ENCODE measurements at regions not wholly inside any gene's neighbourhood (a gene's known extent, or its start where the extent isn't known, plus 50 kb on each side); places are given as distances from the start of the nearest gene placed in this dataset.

DNA sequence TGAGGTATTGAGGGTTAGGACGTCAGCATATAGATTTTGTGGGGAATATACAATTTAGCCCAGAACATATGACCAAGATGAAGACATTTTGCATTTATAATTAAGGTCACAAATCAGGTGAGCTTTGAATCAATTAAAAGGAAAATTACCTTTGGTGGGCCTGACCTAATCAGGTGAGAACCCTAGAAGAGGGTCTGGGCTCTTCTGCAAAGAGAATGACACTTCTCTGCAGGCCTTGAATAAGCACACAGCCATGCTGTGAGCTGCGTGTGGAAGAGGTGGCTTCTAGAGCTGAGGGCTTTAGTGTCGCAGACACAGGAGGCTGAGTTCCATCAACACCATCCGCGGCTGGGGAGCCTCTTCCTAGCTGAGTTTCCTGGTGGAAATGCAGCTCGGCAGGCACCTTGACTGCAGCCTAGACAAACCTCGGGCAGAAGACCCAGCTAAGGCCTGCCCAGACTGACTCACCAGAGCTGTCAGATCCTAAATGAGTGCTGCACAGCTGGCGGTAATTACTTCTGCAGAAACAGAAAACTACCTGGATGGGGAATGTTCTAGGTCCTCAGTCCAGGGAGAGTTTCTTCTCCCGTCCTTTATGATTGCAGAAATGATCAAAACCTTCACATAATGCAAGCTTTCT is 287.5 kb upstream of the IRX1 start:
- Mint-ChIP-seq H3K27ac (no peak overlapping the region), H3K4me1 (ENCODE audit: low read depth) (no peaks in the 10 kb centered on the region), H3K27me3 (ENCODE audit: low read depth) (no peaks in the 10 kb centered on the region), H3K4me3 (no peak overlapping the region), H3K36me3 (ENCODE audit: low read depth) (no peaks in the 10 kb centered on the region), H3K9me3 (peaks cover 8% of the 10 kb centered on the region)

DNA sequence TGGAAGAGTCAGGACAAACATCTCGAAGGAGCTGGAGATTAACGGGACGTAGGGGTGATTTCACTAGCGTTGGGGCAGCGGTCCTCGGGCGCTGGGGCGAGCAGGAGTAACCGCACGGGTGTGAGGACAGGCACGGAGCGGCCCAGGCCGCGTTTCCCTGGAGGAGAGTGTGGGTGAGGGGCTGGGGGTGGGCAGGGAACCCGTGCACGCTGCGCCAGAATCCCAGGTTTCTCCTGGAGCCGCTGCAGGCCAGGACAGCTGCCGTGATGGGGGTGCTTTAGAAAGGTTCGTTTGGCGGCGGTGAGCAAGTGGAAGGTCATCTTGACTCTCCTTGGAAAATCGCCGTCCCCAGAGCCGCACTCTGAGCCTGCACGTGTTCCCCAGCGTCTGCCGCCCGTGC is 290.2 kb upstream of the IRX1 start:
- Mint-ChIP-seq H3K36me3 (ENCODE audit: low read depth) (no peaks in the 10 kb centered on the region), H3K9me3 (no peaks in the 10 kb centered on the region), H3K4me1 (ENCODE audit: low read depth) (no peaks in the 10 kb centered on the region), H3K27me3 (ENCODE audit: low read depth) (no peaks in the 10 kb centered on the region), H3K27ac (no peak overlapping the region), H3K4me3 (no peak overlapping the region)

DNA sequence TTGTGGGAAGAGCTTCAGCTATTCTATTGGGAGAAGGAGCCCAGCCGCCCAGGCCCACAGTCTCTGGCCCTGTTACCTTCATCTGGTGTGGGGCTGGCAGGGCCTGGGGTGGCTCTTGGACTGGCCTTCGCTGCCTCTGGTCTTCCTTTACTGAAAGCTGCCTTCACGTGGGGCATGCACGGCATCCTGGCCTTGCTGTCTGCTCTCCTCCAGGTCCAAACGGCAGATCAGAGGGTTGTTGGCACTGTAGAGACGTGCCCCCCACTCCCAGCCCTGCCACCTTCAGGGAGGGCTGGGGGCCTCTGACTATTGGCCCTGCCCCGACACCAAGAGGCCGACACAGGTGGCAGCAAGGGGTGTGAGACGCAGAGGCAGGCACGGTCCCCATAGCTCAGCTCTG is 291.3 kb upstream of the IRX1 start:
- Mint-ChIP-seq H3K4me1 (ENCODE audit: low read depth) (no peaks in the 10 kb centered on the region), H3K4me3 (no peak overlapping the region), H3K27ac (no peak overlapping the region), H3K36me3 (ENCODE audit: low read depth) (no peaks in the 10 kb centered on the region), H3K9me3 (no peaks in the 10 kb centered on the region), H3K27me3 (ENCODE audit: low read depth) (no peaks in the 10 kb centered on the region)

DNA sequence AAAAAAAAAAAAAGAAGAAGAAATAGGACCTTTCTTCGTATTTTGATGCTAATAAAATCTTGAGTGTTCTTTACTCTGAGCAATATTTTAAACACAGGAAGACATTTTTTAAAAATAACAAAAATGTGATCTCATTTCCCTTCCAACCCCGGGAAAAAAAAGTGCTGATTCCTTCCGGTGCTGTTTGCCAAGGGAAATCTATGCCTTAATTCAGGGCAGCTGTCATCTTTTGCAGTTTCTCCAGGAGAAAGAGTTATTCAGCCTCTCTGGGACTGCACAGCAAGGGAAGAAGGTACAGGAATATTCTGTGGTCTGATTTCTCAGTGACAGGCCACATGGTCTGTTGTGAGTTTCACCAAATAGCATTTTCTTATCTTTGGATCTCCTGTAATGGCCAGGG is 291.9 kb upstream of the IRX1 start:
- Mint-ChIP-seq H3K27ac (no peak overlapping the region), H3K27me3 (ENCODE audit: low read depth) (no peaks in the 10 kb centered on the region), H3K36me3 (ENCODE audit: low read depth) (no peaks in the 10 kb centered on the region), H3K4me1 (ENCODE audit: low read depth) (no peaks in the 10 kb centered on the region), H3K9me3 (no peaks in the 10 kb centered on the region), H3K4me3 (no peak overlapping the region)

DNA sequence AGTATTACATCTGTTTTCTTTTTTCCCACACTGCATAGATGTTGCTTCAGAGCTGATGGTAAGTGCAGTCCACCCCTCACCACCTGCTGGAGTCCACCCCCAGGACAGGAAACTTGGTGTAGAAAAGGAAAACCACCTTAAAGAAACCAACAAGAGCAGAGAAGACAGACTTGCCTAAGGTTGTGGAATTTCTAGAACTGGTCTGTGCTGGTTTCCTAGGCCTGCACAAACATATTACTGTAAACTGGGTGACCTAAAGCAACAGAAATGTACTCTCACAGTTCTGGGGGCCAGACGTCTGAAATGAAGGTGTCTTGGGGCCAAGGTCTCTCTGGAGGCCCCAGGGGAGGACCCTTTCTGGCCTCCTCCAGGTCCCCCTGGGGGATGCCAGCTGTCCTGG is 293.4 kb upstream of the IRX1 start:
- no peaks in the 10 kb centered on the region for H3K4me1 Mint-ChIP-seq (ENCODE audit: low read depth)
- H3K36me3 Mint-ChIP-seq (ENCODE audit: low read depth): no peaks in the 10 kb centered on the region
- no peaks in the 10 kb centered on the region for H3K27me3 Mint-ChIP-seq (ENCODE audit: low read depth)
- H3K4me3 Mint-ChIP-seq: no peak overlapping the region
- no peak overlapping the region for H3K27ac Mint-ChIP-seq
- H3K9me3 Mint-ChIP-seq: no peaks in the 10 kb centered on the region

DNA sequence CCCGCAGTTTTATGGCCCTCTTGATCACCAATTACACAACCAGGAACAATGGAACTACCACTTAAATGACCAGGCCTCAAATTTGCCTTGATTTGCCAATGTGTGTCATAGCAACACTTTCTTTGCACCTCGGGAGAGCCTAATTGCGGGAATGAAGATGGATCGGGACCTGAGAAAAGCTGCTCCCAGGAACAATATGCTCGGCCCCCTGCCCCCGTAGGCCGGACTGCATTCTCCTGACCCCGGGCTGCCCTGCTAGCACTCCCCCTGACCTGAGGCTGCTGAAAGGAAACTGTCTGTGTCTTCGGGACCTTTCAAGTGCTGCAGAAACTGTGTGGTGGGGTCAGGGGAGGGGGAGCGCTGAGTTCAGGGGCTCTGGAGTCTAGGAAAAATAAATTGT is 294.3 kb upstream of the IRX1 start:
- H3K27me3 Mint-ChIP-seq (ENCODE audit: low read depth): no peaks in the 10 kb centered on the region
- H3K9me3 Mint-ChIP-seq: no peaks in the 10 kb centered on the region
- no peaks in the 10 kb centered on the region for H3K36me3 Mint-ChIP-seq (ENCODE audit: low read depth)
- no peak overlapping the region for H3K27ac Mint-ChIP-seq
- H3K4me3 Mint-ChIP-seq: no peak overlapping the region
- H3K4me1 Mint-ChIP-seq (ENCODE audit: low read depth): no peaks in the 10 kb centered on the region

DNA sequence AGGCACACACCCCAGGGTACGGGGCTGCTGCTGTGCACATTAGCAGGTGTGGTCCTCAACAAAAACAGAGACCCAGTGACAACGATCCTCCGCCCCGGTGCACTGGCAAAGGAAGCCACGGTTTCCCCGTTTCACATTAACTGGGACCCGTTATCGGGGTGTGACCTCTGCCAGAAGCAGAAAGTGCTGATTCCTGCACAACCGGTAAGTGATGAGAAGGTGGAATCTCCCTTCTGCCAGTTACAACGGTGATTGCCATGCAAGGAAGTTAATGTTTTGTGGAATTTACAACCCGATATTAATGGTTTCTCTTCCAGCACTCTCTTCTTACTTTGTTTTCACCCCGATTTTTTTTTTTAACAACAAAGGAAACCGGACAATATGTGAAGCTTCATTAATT is 294.9 kb upstream of the IRX1 start:
- no peaks in the 10 kb centered on the region for H3K4me1 Mint-ChIP-seq (ENCODE audit: low read depth)
- no peak overlapping the region for H3K4me3 Mint-ChIP-seq
- H3K36me3 Mint-ChIP-seq (ENCODE audit: low read depth): no peaks in the 10 kb centered on the region
- no peak overlapping the region for H3K27ac Mint-ChIP-seq
- H3K27me3 Mint-ChIP-seq (ENCODE audit: low read depth): no peaks in the 10 kb centered on the region
- no peaks in the 10 kb centered on the region for H3K9me3 Mint-ChIP-seq

DNA sequence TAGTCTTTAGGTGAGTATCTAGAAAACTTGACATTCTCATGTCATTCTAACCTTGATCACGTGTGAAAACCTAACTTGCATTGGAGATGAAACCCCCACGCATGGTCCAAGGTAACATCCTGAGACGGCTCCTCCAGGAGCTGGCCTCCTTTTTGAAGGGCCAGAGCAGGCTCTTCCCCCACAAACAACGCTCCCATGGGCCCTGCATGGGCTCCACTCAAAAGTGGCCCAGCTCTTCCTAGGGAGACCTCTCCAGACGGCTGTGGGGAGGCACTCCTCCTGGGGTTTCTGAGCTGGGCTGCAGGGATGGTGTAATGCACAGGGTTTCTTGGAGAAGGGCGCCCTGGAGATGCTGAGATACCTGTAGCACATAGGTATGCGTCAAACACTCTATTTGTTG is 296.2 kb upstream of the IRX1 start:
- Mint-ChIP-seq H3K27ac (no peak overlapping the region), H3K9me3 (no peaks in the 10 kb centered on the region), H3K4me3 (no peak overlapping the region), H3K4me1 (ENCODE audit: low read depth) (no peaks in the 10 kb centered on the region), H3K36me3 (ENCODE audit: low read depth) (no peaks in the 10 kb centered on the region), H3K27me3 (ENCODE audit: low read depth) (no peaks in the 10 kb centered on the region)

DNA sequence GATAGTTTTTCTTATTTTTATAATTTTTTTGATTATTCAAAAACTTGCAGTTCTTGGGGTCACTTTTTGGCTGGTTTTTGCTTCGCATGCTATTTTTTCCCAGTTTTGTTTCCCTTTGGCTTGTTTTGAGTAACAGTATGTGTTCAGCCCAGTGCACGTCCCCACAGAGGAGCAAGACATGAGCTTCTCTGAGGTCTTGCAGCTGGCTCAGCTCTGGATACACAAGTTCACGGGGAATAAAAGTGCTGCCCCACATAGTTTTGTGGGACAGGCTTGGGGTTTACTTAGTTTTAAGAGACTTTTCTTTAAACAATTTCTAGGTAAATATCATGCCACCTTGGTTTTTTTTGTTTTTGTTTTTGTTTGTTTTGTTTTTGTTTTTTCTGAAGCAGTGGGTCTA is 297.8 kb upstream of the IRX1 start:
- no peaks in the 10 kb centered on the region for H3K27me3 Mint-ChIP-seq (ENCODE audit: low read depth)
- no peak overlapping the region for H3K4me3 Mint-ChIP-seq
- peaks cover 7% of the 10 kb centered on the region for H3K9me3 Mint-ChIP-seq
- no peaks in the 10 kb centered on the region for H3K4me1 Mint-ChIP-seq (ENCODE audit: low read depth)
- no peak overlapping the region for H3K27ac Mint-ChIP-seq
- no peaks in the 10 kb centered on the region for H3K36me3 Mint-ChIP-seq (ENCODE audit: low read depth)

DNA sequence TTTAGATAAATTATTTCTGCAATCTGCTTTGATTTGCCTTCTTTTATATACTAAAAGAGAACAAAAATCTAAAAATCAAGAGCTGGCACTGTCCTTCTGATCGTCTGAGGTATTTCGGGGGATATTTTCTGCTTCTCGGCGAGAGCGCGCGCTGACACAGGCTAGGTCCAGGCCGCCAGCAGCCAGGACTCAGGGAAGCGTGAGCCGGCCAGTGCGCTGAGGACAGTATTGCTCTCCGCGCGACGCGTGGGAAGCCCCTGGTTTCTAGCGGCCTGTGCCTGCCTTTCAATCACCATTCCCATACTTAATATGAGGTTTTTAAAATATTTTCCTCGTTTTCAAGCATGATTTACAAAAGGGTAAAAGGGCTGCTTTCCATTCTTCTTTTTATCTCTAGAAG is 307.3 kb upstream of the IRX1 start:
- Mint-ChIP-seq H3K4me3 (no peak overlapping the region), H3K36me3 (ENCODE audit: low read depth) (no peaks in the 10 kb centered on the region), H3K4me1 (ENCODE audit: low read depth) (no peaks in the 10 kb centered on the region), H3K27me3 (ENCODE audit: low read depth) (no peaks in the 10 kb centered on the region), H3K27ac (no peak overlapping the region), H3K9me3 (peaks cover 7% of the 10 kb centered on the region)

DNA sequence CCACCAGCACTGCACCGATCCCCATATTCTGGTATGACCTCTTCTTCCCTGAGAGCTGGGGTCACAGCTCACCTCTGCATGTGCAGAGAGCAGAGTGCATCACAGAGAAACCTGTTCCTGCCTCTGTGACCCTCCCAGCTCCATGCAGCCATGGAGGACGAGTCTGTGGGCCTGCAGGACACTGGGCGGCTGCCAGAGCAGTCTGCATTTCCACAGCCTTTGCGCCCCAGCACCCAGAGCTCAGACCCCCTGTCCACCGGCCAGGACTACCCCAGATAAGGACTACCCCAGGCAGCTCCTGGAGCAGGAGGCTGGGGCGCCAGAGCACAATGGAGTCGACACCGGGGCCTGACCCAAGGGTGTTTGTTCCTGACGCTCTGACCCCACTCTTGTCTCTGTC is 308.1 kb upstream of the IRX1 start:
- H3K36me3 Mint-ChIP-seq (ENCODE audit: low read depth): no peaks in the 10 kb centered on the region
- no peak overlapping the region for H3K4me3 Mint-ChIP-seq
- no peaks in the 10 kb centered on the region for H3K27me3 Mint-ChIP-seq (ENCODE audit: low read depth)
- no peak overlapping the region for H3K27ac Mint-ChIP-seq
- H3K4me1 Mint-ChIP-seq (ENCODE audit: low read depth): no peaks in the 10 kb centered on the region
- peaks cover 8% of the 10 kb centered on the region for H3K9me3 Mint-ChIP-seq

DNA sequence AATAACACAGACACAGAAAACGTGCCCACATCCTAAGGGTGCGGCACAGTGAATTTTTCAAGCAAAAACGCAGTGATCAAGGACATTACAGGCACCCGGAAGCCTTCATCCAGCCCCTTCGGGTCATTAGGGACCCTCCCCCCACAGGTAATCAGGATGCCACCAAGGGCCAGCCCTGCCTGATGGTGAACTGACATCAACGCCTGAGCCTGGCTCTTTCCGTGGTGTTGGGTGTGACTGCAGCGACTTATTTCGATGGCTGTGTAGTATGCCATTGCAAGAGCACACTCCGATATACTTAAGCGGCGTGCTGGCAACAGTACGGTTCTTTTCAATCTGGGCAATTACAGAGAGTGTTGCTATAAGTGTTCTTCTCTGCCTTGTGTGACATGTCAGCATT is 310.0 kb upstream of the IRX1 start:
- H3K27me3 Mint-ChIP-seq (ENCODE audit: low read depth): no peaks in the 10 kb centered on the region
- H3K9me3 Mint-ChIP-seq: peaks cover 9% of the 10 kb centered on the region
- no peaks in the 10 kb centered on the region for H3K4me1 Mint-ChIP-seq (ENCODE audit: low read depth)
- no peak overlapping the region for H3K4me3 Mint-ChIP-seq
- no peak overlapping the region for H3K27ac Mint-ChIP-seq
- no peaks in the 10 kb centered on the region for H3K36me3 Mint-ChIP-seq (ENCODE audit: low read depth)

DNA sequence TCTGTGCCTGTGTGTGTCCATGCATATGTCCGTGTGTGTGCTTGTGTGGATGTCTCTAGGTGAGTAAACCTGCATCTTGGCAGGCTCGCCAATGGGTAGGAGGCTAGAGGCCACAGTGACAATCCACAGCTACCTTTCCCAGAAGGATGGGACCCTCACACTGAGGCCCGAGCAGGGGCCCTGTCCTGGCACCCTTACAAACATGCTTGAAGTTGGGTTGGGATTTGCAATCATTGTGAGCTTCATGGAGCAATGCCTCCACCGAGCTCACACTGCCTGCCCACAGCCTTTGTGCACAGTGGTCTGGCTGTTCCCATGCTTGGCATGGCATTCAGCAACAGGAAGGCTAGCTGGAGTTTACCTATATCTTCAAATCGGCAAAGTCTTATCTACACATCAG is 311.1 kb upstream of the IRX1 start:
- peaks cover 9% of the 10 kb centered on the region for H3K9me3 Mint-ChIP-seq
- H3K4me3 Mint-ChIP-seq: no peak overlapping the region
- H3K27me3 Mint-ChIP-seq (ENCODE audit: low read depth): no peaks in the 10 kb centered on the region
- H3K4me1 Mint-ChIP-seq (ENCODE audit: low read depth): no peaks in the 10 kb centered on the region
- H3K27ac Mint-ChIP-seq: no peak overlapping the region
- H3K36me3 Mint-ChIP-seq (ENCODE audit: low read depth): no peaks in the 10 kb centered on the region

DNA sequence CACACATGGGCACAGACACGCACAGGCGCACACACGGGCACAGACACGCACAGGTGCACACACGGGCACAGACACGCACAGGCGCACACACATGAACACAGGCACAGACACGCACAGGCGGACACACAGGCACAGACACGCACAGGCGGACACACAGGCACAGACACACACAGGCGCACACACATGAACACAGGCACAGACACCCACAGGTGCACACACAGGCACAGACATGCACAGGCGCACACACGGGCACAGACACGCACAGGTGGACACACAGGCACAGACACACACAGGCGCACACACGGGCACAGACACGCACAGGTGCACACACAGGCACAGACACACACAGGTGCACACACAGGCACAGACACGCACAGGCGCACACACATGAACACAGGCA is 312.8 kb upstream of the IRX1 start:
- no peak overlapping the region for H3K27ac Mint-ChIP-seq
- H3K4me1 Mint-ChIP-seq (ENCODE audit: low read depth): no peaks in the 10 kb centered on the region
- H3K4me3 Mint-ChIP-seq: no peak overlapping the region
- no peaks in the 10 kb centered on the region for H3K36me3 Mint-ChIP-seq (ENCODE audit: low read depth)
- peaks cover 9% of the 10 kb centered on the region for H3K9me3 Mint-ChIP-seq
- H3K27me3 Mint-ChIP-seq (ENCODE audit: low read depth): no peaks in the 10 kb centered on the region

DNA sequence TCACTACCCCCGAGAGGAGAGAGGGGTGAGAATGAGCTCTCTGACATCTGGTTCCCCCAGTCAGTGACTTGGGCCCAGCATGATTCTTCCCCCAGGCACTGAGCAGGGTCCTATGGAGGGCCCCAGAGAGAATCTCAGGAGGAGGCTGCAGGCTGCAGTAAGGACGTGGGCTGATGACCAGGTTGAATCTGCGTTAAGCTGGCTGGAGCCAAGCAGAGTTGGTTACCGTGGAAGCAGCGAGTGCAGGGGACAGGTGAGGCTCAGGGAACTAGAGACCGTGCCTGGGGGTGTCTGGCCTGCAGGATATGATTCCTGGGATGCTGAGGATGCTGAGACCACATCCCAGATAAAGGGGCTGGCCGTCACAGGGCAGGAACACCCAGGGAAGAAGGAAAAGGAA is 314.3 kb upstream of the IRX1 start:
- no peaks in the 10 kb centered on the region for H3K27me3 Mint-ChIP-seq (ENCODE audit: low read depth)
- H3K36me3 Mint-ChIP-seq (ENCODE audit: low read depth): no peaks in the 10 kb centered on the region
- peaks cover 9% of the 10 kb centered on the region for H3K9me3 Mint-ChIP-seq
- H3K27ac Mint-ChIP-seq: no peak overlapping the region
- no peaks in the 10 kb centered on the region for H3K4me1 Mint-ChIP-seq (ENCODE audit: low read depth)
- H3K4me3 Mint-ChIP-seq: no peak overlapping the region

DNA sequence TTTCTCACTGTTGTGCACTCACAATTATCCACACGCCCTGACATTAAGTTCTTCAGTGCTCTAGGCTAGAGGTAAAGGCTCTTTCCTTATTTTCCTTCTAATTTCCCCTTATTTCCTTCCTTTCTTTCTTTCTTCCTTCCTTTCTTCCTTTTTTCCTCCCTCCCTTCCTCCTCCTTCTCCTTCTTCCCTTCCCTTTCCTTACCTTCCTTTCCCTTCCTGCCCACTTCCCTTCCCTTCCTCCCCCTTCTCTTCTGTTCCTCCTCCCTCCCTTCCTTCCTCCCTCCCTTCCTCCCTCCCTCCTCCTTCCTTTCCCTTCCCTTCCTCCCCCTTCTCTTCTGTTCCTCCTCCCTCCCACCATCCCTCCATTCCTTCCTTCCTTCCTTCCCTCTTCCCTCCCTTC is 317.0 kb upstream of the IRX1 start:
- H3K36me3 Mint-ChIP-seq (ENCODE audit: low read depth): no peaks in the 10 kb centered on the region
- no peak overlapping the region for H3K27ac Mint-ChIP-seq
- no peaks in the 10 kb centered on the region for H3K27me3 Mint-ChIP-seq (ENCODE audit: low read depth)
- peaks cover 27% of the 10 kb centered on the region for H3K9me3 Mint-ChIP-seq
- no peak overlapping the region for H3K4me3 Mint-ChIP-seq
- H3K4me1 Mint-ChIP-seq (ENCODE audit: low read depth): no peaks in the 10 kb centered on the region
